Naive thymus-derived CD4-positive, alpha-beta T cell (primary cell): ENCODE measurements at regions not wholly inside any gene's neighbourhood (a gene's known extent, or its start where the extent isn't known, plus 50 kb on each side); places are given as distances from the start of the nearest gene placed in this dataset.

ENCODE experiments used
- ATAC-seq: fragments of 150-1000 bp; cut with Tn5 transposase; 2 replicates; pipeline ENCODE4 v1.10.0; 2021; ENCODE audit warnings: mild to moderate bottlenecking, moderate library complexity
- CTCF ChIA-PET: fragments of 350-600 bp; sonication (Branson Sonifier 250); formaldehyde crosslinking; loops from one replicate; lab custom pipeline; 2021; ENCODE audit warnings: antibody characterized with exemption; lab: Charles Lee
- POLR2A ChIA-PET: fragments of 350-600 bp; sonication (Branson Sonifier 250); formaldehyde crosslinking; loops from one replicate; lab custom pipeline; 2021; ENCODE audit warnings: antibody characterized with exemption, inconsistent platforms; lab: Charles Lee
- DNase-seq, 9 donors: peaks; one replicate each; pipeline versions ENCODE4 v3.0.0 to v3.0.0-alpha.2; 2020 to 2022; ENCODE audit warnings: mixed read lengths in 1 of 9
- H3K27ac ChIP-seq: one replicate; pipeline ENCODE4 v1.7.0; 2013; ENCODE audit warnings: mild to moderate bottlenecking, low read depth, low read length, moderate library complexity
- H3K27me3 ChIP-seq, 2 donors: one replicate each; pipeline ENCODE4 v1.7.0; 2013; ENCODE audit warnings: low read length in 2 of 2, mild to moderate bottlenecking in 2 of 2, moderate library complexity in 2 of 2; ENCODE audit not compliant: control insufficient read depth in 2 of 2, insufficient read depth in 2 of 2
- H3K36me3 ChIP-seq, 3 experiments: 1 replicate in 2 of 3; 2 replicates in 1 of 3; pipeline ENCODE4 v1.7.0; 2013; ENCODE audit warnings: low read length in 3 of 3, mild to moderate bottlenecking in 3 of 3, moderate library complexity in 1 of 3; ENCODE audit not compliant: insufficient read depth in 3 of 3, control insufficient read depth in 2 of 3
- H3K4me1 ChIP-seq, 2 donors: one replicate each; pipeline ENCODE4 v1.7.0; 2013; ENCODE audit warnings: low read length in 2 of 2, mild to moderate bottlenecking in 2 of 2, moderate library complexity in 1 of 2; ENCODE audit not compliant: control insufficient read depth in 2 of 2, insufficient read depth in 2 of 2
- H3K4me3 ChIP-seq: 2 replicates; pipeline ENCODE4 v1.7.0; 2013; ENCODE audit warnings: mild to moderate bottlenecking, low read length
- H3K9me3 ChIP-seq, 3 experiments: 1 replicate in 2 of 3; 2 replicates in 1 of 3; pipeline ENCODE4 v1.7.0; 2013; ENCODE audit warnings: low read length in 3 of 3; ENCODE audit not compliant: control insufficient read depth in 2 of 3
- H3K27ac Mint-ChIP-seq, 9 donors: one replicate each; pipeline ENCODE4 v1.8.0; 2020 to 2022; ENCODE audit warnings: mixed read lengths in 9 of 9, mild to moderate bottlenecking in 8 of 9, moderate library complexity in 5 of 9, inconsistent platforms in 2 of 9
- H3K27me3 Mint-ChIP-seq, 5 donors: one replicate each; pipeline ENCODE4 v1.8.0; 2021 to 2022; ENCODE audit warnings: mixed read lengths in 5 of 5, mild to moderate bottlenecking in 1 of 5
- H3K36me3 Mint-ChIP-seq, 5 donors: one replicate each; pipeline ENCODE4 v1.8.0; 2020 to 2022; ENCODE audit warnings: mixed read lengths in 5 of 5, mild to moderate bottlenecking in 3 of 5, inconsistent platforms in 1 of 5
- H3K4me1 Mint-ChIP-seq, 7 donors: one replicate each; pipeline ENCODE4 v1.8.0; 2020 to 2022; ENCODE audit warnings: mixed read lengths in 7 of 7, mild to moderate bottlenecking in 3 of 7, inconsistent platforms in 1 of 7
- H3K4me3 Mint-ChIP-seq, 10 donors: one replicate each; pipeline ENCODE4 v1.8.0; 2020 to 2022; ENCODE audit warnings: mild to moderate bottlenecking in 10 of 10, mixed read lengths in 10 of 10, moderate library complexity in 6 of 10, inconsistent platforms in 2 of 10
- H3K9me3 Mint-ChIP-seq, 11 donors: one replicate each; pipeline ENCODE4 v1.8.0; 2020 to 2022; ENCODE audit warnings: mixed read lengths in 11 of 11, mild to moderate bottlenecking in 4 of 11, inconsistent platforms in 1 of 11, moderate library complexity in 1 of 11
- intact Hi-C, 2 donors: fragments of 100-400 bp; cut with micrococcal nuclease; formaldehyde crosslinking; loops; one replicate each; pipeline ENCODE4 v1.15.1; 2023

DNA sequence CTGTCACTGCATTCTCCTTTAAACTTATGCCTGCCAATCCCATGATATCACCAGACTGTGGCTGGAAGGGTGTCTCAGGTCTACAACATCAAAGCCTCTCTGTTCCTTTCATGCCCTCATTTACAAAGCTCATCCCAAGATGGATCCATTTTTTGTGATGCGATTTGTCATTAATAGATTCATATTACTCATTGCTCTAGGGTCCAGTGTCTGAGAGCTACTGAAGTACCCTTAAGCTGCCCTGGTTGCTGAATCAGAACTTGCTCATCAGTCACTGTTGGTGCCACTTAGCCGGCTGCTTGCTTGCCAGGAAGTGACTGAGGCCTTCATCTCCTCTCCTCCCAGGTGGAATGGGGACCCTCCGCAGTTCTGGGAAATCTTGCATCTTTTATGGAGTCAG is 395.5 kb upstream of the BOD1L1 start:
- H3K36me3 ChIP-seq: no peaks in the 10 kb centered on the region
- peaks cover 0 to 8% (median 5%) of the 10 kb centered on the region in 5 donors for H3K27me3 Mint-ChIP-seq
- no peak overlapping the region for H3K27ac ChIP-seq
- POLR2A ChIA-PET: no interaction called here
- H3K9me3 ChIP-seq: no peaks in the 10 kb centered on the region
- H3K4me3 Mint-ChIP-seq: no peak overlapping the region
- no peaks in the 10 kb centered on the region for H3K4me1 ChIP-seq
- DNase-seq (no peak), ATAC-seq (no peak)
- intact Hi-C loops: no loop called here
- no peaks in the 10 kb centered on the region for H3K27me3 ChIP-seq
- no peak overlapping the region for H3K4me3 ChIP-seq
- no peaks in the 10 kb centered on the region for H3K36me3 Mint-ChIP-seq
- H3K4me1 Mint-ChIP-seq: no peaks in the 10 kb centered on the region
- CTCF ChIA-PET: no interaction called here
- H3K27ac Mint-ChIP-seq: no peak overlapping the region
- H3K9me3 Mint-ChIP-seq: peaks cover 0 to 5% (median 0%) of the 10 kb centered on the region in 11 donors

DNA sequence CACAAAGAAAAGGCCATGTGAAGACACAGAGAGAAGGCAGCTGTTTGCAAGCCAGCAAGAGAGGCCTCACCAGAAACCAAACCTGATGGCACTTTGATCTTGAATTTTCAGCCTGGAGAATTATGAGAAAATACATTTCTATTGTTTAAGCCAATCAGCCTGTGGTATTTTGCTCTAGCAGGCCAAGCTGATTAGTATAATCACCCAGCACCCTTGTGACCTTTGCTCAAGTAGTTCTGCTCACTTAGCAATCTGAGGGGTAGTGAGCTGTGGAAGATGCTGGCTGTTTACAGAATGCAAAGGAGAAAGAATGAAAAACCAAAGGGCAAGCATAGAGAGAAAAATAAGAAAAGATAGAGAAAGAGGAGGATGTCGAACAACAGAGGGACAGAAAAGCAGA is 396.4 kb upstream of the BOD1L1 start:
- Histone ChIP-seq H3K4me1 (no peaks in the 10 kb centered on the region), H3K27me3 (no peaks in the 10 kb centered on the region), H3K36me3 (no peaks in the 10 kb centered on the region), H3K27ac (no peak overlapping the region), H3K9me3 (no peaks in the 10 kb centered on the region), H3K4me3 (no peak overlapping the region)
- DNase-seq: no peak
- Mint-ChIP-seq H3K4me1 (no peaks in the 10 kb centered on the region), H3K36me3 (no peaks in the 10 kb centered on the region), H3K9me3 (peaks cover 0 to 3% (median 0%) of the 10 kb centered on the region in 11 donors), H3K27me3 (peaks cover 0 to 8% (median 5%) of the 10 kb centered on the region in 5 donors), H3K27ac (no peak overlapping the region), H3K4me3 (no peak overlapping the region)
- ChIA-PET CTCF (no interaction called here), POLR2A (no interaction called here)
- intact Hi-C loops: no loop called here
- no peak for ATAC-seq

DNA sequence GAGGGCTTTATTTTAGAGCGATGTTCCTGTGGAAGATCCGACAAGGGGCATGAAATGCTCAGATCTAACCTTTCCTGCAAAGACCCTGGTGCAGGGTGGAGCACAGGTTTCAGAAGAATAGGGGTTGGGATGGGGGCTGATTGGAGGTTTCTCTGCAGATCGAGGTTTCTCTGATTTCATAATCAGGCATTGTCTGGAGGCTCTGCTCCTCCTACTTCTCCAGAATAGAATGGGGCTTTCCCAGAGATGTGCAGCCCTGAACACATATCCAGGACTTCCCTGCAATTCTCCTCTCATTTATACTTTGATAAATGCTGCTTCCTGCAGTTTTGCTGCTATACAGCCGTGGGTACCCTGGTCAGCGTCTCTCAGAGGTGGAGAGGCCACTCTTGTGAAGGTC is 397.6 kb upstream of the BOD1L1 start:
- ATAC-seq (no peak), DNase-seq (no peak)
- Histone ChIP-seq H3K27ac (no peak overlapping the region), H3K9me3 (no peaks in the 10 kb centered on the region), H3K4me3 (no peak overlapping the region), H3K27me3 (no peaks in the 10 kb centered on the region), H3K36me3 (no peaks in the 10 kb centered on the region), H3K4me1 (no peaks in the 10 kb centered on the region)
- no peaks in the 10 kb centered on the region for H3K36me3 Mint-ChIP-seq
- H3K4me3 Mint-ChIP-seq: no peak overlapping the region
- no peaks in the 10 kb centered on the region for H3K4me1 Mint-ChIP-seq
- intact Hi-C loops: no loop called here
- CTCF ChIA-PET: no interaction called here
- H3K9me3 Mint-ChIP-seq: no peaks in the 10 kb centered on the region
- H3K27ac Mint-ChIP-seq: no peak overlapping the region
- POLR2A ChIA-PET: no interaction called here
- peaks cover 0 to 13% (median 4%) of the 10 kb centered on the region in 5 donors for H3K27me3 Mint-ChIP-seq

GRCh38 chr4:14025891-14026290 is 398.4 kb upstream of the BOD1L1 start:
- no peak overlapping the region for H3K4me3 ChIP-seq
- ATAC-seq (no peak), DNase-seq (no peak)
- no peaks in the 10 kb centered on the region for H3K9me3 Mint-ChIP-seq
- H3K4me1 Mint-ChIP-seq: no peaks in the 10 kb centered on the region
- no peak overlapping the region for H3K27ac Mint-ChIP-seq
- no peaks in the 10 kb centered on the region for H3K36me3 ChIP-seq
- H3K27ac ChIP-seq: no peak overlapping the region
- intact Hi-C loops: no loop called here
- H3K36me3 Mint-ChIP-seq: no peaks in the 10 kb centered on the region
- no peaks in the 10 kb centered on the region for H3K9me3 ChIP-seq
- H3K27me3 Mint-ChIP-seq: peaks cover 0 to 13% (median 0%) of the 10 kb centered on the region in 5 donors
- no peaks in the 10 kb centered on the region for H3K27me3 ChIP-seq
- POLR2A ChIA-PET: no interaction called here
- H3K4me3 Mint-ChIP-seq: no peak overlapping the region
- no peaks in the 10 kb centered on the region for H3K4me1 ChIP-seq
- CTCF ChIA-PET: no interaction called here

DNA sequence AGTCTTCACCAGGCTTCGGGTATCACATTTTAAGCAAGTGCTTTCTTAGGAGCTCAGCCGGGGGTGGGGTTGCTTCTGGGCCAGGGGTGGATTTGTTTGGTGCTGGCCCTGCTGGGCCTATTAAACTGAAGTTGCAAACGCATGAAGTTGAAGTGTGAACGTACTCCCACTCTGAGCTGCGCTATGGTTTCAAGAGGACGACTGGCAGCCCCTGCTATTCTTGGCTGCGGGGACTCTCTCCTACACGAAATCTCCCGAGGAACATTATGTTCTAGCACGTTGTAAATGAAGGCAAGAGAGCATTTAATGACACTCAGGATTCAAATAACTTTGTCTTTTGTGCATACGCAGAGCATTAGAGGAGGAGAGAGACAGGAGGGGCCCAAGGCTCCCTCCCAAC is 401.3 kb upstream of the BOD1L1 start:
- Mint-ChIP-seq H3K9me3 (no peaks in the 10 kb centered on the region), H3K27me3 (peaks cover 0 to 5% (median 0%) of the 10 kb centered on the region in 5 donors), H3K27ac (no peak overlapping the region), H3K36me3 (no peaks in the 10 kb centered on the region), H3K4me1 (no peaks in the 10 kb centered on the region), H3K4me3 (no peak overlapping the region)
- Histone ChIP-seq H3K27ac (no peak overlapping the region), H3K4me1 (no peaks in the 10 kb centered on the region), H3K36me3 (no peaks in the 10 kb centered on the region), H3K9me3 (no peaks in the 10 kb centered on the region), H3K4me3 (no peak overlapping the region), H3K27me3 (no peaks in the 10 kb centered on the region)
- intact Hi-C loops: no loop called here
- ChIA-PET CTCF (no interaction called here), POLR2A (no interaction called here)
- DNase-seq (no peak), ATAC-seq (no peak)

GRCh38 chr4:14035076-14035475 is 407.6 kb upstream of the BOD1L1 start:
- intact Hi-C loops: no loop called here
- CTCF ChIA-PET: no interaction called here

DNA sequence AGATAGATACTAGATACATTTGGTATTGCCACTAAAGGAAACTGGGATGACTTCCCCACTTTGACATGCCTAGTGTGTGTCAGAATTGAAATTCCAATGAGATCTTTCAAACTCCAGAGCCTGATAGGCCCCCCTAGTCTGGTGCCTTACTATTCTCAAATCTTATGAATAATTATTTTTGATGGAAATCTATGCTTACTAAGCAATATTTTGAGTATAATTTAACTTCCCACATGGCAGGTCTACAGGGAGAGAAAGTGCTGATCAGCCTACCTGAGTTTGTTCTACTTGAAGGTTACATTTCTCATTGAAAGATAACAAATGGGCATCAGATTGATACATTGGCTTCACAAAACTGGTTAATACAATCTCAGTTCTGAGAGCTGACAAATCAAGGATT is 415.7 kb upstream of the BOD1L1 start:
- intact Hi-C loops: no loop called here
- CTCF ChIA-PET: no interaction called here

More at GRCh38 chr4:14035076-14035475, 407.6 kb upstream of the BOD1L1 start:
- no peaks in the 10 kb centered on the region for H3K27me3 ChIP-seq
- no peaks in the 10 kb centered on the region for H3K4me1 ChIP-seq
- Mint-ChIP-seq H3K36me3 (no peaks in the 10 kb centered on the region), H3K27ac (no peak overlapping the region), H3K4me3 (no peak overlapping the region), H3K4me1 (peaks cover 0 to 2% (median 0%) of the 10 kb centered on the region in 7 donors), H3K27me3 (peaks cover 0 to 3% (median 0%) of the 10 kb centered on the region in 5 donors), H3K9me3 (peaks cover 0 to 2% (median 0%) of the 10 kb centered on the region in 11 donors)
- no peak for ATAC-seq
- H3K36me3 ChIP-seq: no peaks in the 10 kb centered on the region
- no peaks in the 10 kb centered on the region for H3K9me3 ChIP-seq
- POLR2A ChIA-PET: no interaction called here
- H3K4me3 ChIP-seq: no peak overlapping the region
- no peak overlapping the region for H3K27ac ChIP-seq
- DNase-seq: no peak

More for the DNA sequence above, 415.7 kb upstream of the BOD1L1 start:
- Histone ChIP-seq H3K4me3 (no peak overlapping the region), H3K36me3 (no peaks in the 10 kb centered on the region), H3K9me3 (no peaks in the 10 kb centered on the region), H3K27ac (no peak overlapping the region), H3K4me1 (no peaks in the 10 kb centered on the region), H3K27me3 (no peaks in the 10 kb centered on the region)
- H3K4me3 Mint-ChIP-seq: no peak overlapping the region
- POLR2A ChIA-PET: no interaction called here
- peaks cover 0 to 5% (median 0%) of the 10 kb centered on the region in 5 donors for H3K27me3 Mint-ChIP-seq
- H3K36me3 Mint-ChIP-seq: no peaks in the 10 kb centered on the region
- ATAC-seq (no peak), DNase-seq (no peak)
- peaks cover 0 to 1% (median 0%) of the 10 kb centered on the region in 11 donors for H3K9me3 Mint-ChIP-seq
- no peak overlapping the region for H3K27ac Mint-ChIP-seq
- H3K4me1 Mint-ChIP-seq: peaks cover 0 to 2% (median 0%) of the 10 kb centered on the region in 7 donors
